Small intestine (tissue), 7 donors: ENCODE measurements at regions not wholly inside any gene's neighbourhood (a gene's known extent, or its start where the extent isn't known, plus 50 kb on each side); places are given as distances from the start of the nearest gene placed in this dataset.
A peak's percentile ranks its signal among the peaks of the same experiment; 100 is the strongest.

ENCODE experiments used
- DNase-seq, 2 donors: peaks; one replicate each; pipeline versions ENCODE4 v3.0.0 to v3.0.0-alpha.2; 2013
- FAIRE-seq: peaks from 2 replicates; lab custom pipeline; 2012; peaks lifted over from hg19 to GRCh38; lab: Jason Lieb, UNC
- H3K27ac ChIP-seq, 3 donors: one replicate each; pipeline ENCODE4 v1.5.1; 2013; ENCODE audit warnings: low read length in 2 of 3, mild to moderate bottlenecking in 2 of 3, control low read depth in 1 of 3, inconsistent platforms in 1 of 3, low read depth in 1 of 3, moderate library complexity in 1 of 3
- H3K27me3 ChIP-seq, 3 donors: one replicate each; pipeline ENCODE4 v1.6.1; 2013; ENCODE audit warnings: low read length in 3 of 3, inconsistent platforms in 1 of 3; ENCODE audit not compliant: control insufficient read depth in 3 of 3, insufficient read depth in 3 of 3
- H3K36me3 ChIP-seq, 3 donors: one replicate each; pipeline ENCODE4 v1.6.1; 2013; ENCODE audit warnings: low read length in 3 of 3, inconsistent platforms in 1 of 3, low read depth in 1 of 3, mild to moderate bottlenecking in 1 of 3, moderate library complexity in 1 of 3; ENCODE audit not compliant: control insufficient read depth in 3 of 3, insufficient read depth in 2 of 3
- H3K4me1 ChIP-seq, 3 donors: one replicate each; pipeline ENCODE4 v1.6.1; 2013; ENCODE audit warnings: low read length in 2 of 3, inconsistent platforms in 1 of 3, low read depth in 1 of 3, mild to moderate bottlenecking in 1 of 3, moderate library complexity in 1 of 3; ENCODE audit not compliant: control insufficient read depth in 3 of 3, insufficient read depth in 2 of 3
- H3K4me3 ChIP-seq, 3 donors: one replicate each; pipeline ENCODE4 v1.5.1; 2013; ENCODE audit warnings: low read length in 3 of 3, control low read depth in 1 of 3, inconsistent platforms in 1 of 3, low read depth in 1 of 3, mild to moderate bottlenecking in 1 of 3, moderate library complexity in 1 of 3
- H3K9me3 ChIP-seq, 2 donors: one replicate each; pipeline ENCODE4 v1.6.1; 2013; ENCODE audit warnings: low read depth in 1 of 2, low read length in 1 of 2; ENCODE audit not compliant: control insufficient read depth in 2 of 2, insufficient read depth in 1 of 2
- WGBS, 3 donors: extraction: QIAGEN DNeasy Blood & Tissue Kit; methylation state at CpG; one replicate each; pipeline ENCODE4 v1.1.7; 2013; 5-methylcytosine and 5-hydroxymethylcytosine counted together
- donor health status: healthy with polysubstance abuse.
- donor health status: control.
- donor health status: control.
- donor health status: Bipolar disorder and iron deficiency.
- donor health status: healthy.

GRCh38 chr16:9539346-9539745 lies 447.9 kb downstream of the HAPSTR1 start:
- FAIRE-seq = no peak
- Histone ChIP-seq H3K27me3 (no peaks in the 10 kb centered on the region), H3K36me3 (no peaks in the 10 kb centered on the region), H3K4me1 (no peaks in the 10 kb centered on the region), H3K9me3 (no peaks in the 10 kb centered on the region), H3K27ac (no peak overlapping the region), H3K4me3 (no peak overlapping the region)
- no peak for DNase-seq
- 95 to 100% (median 97%) methylated on average over 1 of the region's 1 CpG for WGBS, 3 donors

GRCh38 chr16:9541723-9542122 lies 450.3 kb downstream of the HAPSTR1 start:
- no peaks in the 10 kb centered on the region for H3K4me1 ChIP-seq
- DNase-seq (no peak), FAIRE-seq (no peak)
- no peaks in the 10 kb centered on the region for H3K27me3 ChIP-seq
- H3K4me3 ChIP-seq = no peak overlapping the region
- H3K36me3 ChIP-seq = no peaks in the 10 kb centered on the region
- 81 to 87% (median 82%) methylated on average over 5 of the region's 5 CpGs for WGBS, 3 donors
- H3K27ac ChIP-seq = no peak overlapping the region
- H3K9me3 ChIP-seq = no peaks in the 10 kb centered on the region

- Histone ChIP-seq H3K9me3 (no peaks in the 10 kb centered on the region), H3K36me3 (no peaks in the 10 kb centered on the region), H3K27ac (no peak overlapping the region), H3K27me3 (no peaks in the 10 kb centered on the region), H3K4me3 (no peak overlapping the region), H3K4me1 (no peaks in the 10 kb centered on the region)
- DNase-seq (no peak), FAIRE-seq (no peak)
- 57 to 80% (median 78%) methylated on average over 8 of the region's 8 CpGs for WGBS, 3 donors
Observed at GRCh38 chr16:9542165-9542755, 450.8 kb downstream of the HAPSTR1 start.

DNA sequence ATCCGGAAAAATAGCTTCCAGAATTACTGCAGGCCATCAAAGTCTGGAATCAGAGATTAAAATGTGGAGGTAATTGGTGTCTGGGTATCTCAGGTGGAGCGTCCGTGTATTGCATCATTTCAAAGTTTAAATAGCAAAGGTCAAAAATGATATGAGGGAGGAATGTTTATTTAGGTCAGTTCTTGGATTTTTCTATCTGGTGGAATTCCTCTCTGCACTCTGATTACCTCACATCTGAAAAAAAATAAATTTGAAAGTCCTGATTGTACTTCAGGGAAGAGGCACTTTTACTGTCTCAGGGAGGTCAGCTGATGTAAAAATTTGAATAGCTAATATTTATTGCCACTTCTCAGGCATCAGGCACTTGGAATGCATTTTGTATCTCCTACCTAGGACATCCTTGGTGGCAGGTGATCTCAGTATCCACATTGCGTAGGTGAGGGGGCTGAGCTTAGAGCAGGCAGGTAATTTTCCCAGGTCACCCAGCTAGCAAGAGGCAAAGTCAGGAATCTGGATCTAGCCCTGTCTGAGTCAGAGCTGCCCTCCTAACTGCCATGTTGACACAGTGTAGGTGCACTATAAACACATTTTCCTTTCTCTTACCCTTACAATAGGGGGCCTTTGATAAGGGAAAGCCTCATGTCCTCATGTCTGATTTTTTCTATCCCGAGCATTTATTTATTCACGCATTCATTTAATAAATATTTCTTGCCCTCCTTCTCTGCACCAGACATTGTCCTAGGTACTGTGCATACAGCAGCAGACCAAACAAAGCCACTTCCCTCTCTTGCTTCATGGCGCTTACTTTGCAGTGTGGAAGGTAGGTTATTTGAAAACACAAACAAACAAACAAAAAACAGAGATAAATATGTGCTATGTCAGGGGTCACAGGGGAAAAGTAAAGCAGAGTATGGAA lies 454.3 kb downstream of the HAPSTR1 start:
- DNase-seq (peak in 1 of 2 donors; percentile 10), FAIRE-seq (no peak)
- no peaks in the 10 kb centered on the region for H3K4me1 ChIP-seq
- WGBS, 3 donors = 54 to 73% (median 64%) methylated on average over 7 of the region's 7 CpGs
- no peak overlapping the region for H3K4me3 ChIP-seq
- no peaks in the 10 kb centered on the region for H3K27me3 ChIP-seq
- H3K9me3 ChIP-seq = no peaks in the 10 kb centered on the region
- H3K27ac ChIP-seq = no peak overlapping the region
- no peaks in the 10 kb centered on the region for H3K36me3 ChIP-seq

- FAIRE-seq = no peak
- no peak for DNase-seq
- 87 to 92% (median 88%) methylated on average over 2 of the region's 2 CpGs for WGBS, 3 donors
- no peak overlapping the region for H3K4me3 ChIP-seq
- H3K9me3 ChIP-seq = no peaks in the 10 kb centered on the region
- H3K27ac ChIP-seq = no peak overlapping the region
- no peaks in the 10 kb centered on the region for H3K27me3 ChIP-seq
- H3K36me3 ChIP-seq = no peaks in the 10 kb centered on the region
- H3K4me1 ChIP-seq = no peaks in the 10 kb centered on the region
Observed at GRCh38 chr16:9546438-9546786, 455.0 kb downstream of the HAPSTR1 start.

- no peak overlapping the region for H3K4me3 ChIP-seq
- H3K9me3 ChIP-seq = no peaks in the 10 kb centered on the region
- H3K27ac ChIP-seq = no peak overlapping the region
- DNase-seq = no peak
- H3K4me1 ChIP-seq = no peaks in the 10 kb centered on the region
- no peaks in the 10 kb centered on the region for H3K27me3 ChIP-seq
- FAIRE-seq = no peak
- H3K36me3 ChIP-seq = no peaks in the 10 kb centered on the region
- 55 to 81% (median 77%) methylated on average over 5 of the region's 5 CpGs for WGBS, 3 donors
Observed at GRCh38 chr16:9549487-9549886, 458.0 kb downstream of the HAPSTR1 start.

- no peaks in the 10 kb centered on the region for H3K36me3 ChIP-seq
- H3K9me3 ChIP-seq = no peaks in the 10 kb centered on the region
- DNase-seq (no peak), FAIRE-seq (no peak)
- no peaks in the 10 kb centered on the region for H3K27me3 ChIP-seq
- no peak overlapping the region for H3K27ac ChIP-seq
- 90 to 94% (median 92%) methylated on average over 3 of the region's 3 CpGs for WGBS, 3 donors
- no peak overlapping the region for H3K4me3 ChIP-seq
- no peaks in the 10 kb centered on the region for H3K4me1 ChIP-seq
Observed at GRCh38 chr16:9555051-9555450, 463.6 kb downstream of the HAPSTR1 start.

DNA sequence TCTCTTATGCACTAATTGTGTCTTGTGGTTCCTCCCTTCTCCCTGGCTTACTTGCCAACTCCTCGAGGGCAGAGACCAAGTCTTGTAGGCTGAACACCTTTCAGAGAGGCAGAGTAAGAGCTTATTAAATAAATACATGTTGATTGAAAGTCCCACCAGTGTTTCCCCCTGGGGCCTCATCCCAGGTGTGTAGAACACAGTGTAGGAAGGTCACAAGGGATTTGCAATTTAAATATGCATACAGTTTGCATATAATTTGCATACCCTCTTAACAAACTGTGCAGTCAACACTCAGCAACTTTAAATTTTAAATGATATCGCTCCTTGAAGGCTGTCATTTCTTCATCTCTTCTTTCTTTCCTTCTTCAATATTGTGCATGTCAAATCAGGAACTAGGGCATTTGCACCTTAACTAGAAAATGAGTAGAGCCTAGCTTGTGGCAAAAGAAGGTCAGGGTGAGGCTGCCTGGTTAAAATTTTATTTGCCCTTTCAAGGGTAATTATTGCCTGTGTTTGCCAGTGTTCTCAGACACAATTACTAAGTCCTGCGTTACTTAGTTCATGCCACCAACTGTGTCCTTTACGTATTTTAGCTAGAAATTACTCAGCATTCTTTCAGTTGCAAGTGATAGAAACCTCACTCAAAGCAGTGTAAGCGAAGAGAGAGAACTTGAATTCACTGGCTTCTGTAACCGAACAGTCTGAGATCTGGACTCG lies 465.7 kb downstream of the HAPSTR1 start:
- Histone ChIP-seq H3K36me3 (no peaks in the 10 kb centered on the region), H3K4me1 (no peaks in the 10 kb centered on the region), H3K27me3 (no peaks in the 10 kb centered on the region), H3K9me3 (no peaks in the 10 kb centered on the region), H3K4me3 (no peak overlapping the region), H3K27ac (no peak overlapping the region)
- DNase-seq = no peak
- 75 to 82% (median 75%) methylated on average over 7 of the region's 7 CpGs for WGBS, 3 donors
- FAIRE-seq = no peak
